ENCODE measurements at regions not wholly inside any gene's neighbourhood (a gene's known extent, or its start where the extent isn't known, plus 50 kb on each side); places are given as distances from the start of the nearest gene placed in this dataset.
A peak's percentile ranks its signal among the peaks of the same experiment; 100 is the strongest.

- peak; percentile 4 for DNase-seq
Observed at GRCh38 chr9:4382722-4383317, 83.0 kb upstream of the GLIS3 start.

DNA sequence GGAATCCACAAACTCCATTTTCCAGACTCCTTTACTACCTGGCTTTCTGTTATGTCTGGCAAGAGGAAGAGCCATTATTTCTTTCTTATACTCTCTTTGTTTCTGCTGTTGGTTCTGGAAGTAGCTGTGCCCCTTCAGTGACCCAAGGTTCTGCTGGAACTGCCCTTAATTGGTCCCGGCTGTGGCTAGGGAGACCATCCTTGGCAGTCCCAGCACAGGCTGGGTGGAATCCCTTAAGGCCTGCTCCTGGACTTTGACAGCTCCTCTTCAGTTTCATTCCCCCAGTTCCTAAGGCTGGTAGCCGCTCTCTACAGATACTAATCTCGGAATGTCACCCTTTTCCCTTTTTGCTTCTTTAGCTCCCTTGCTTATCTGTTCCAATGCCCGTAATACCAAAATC, 81.9 kb upstream of the GLIS3 start:
- DNase-seq, result no peak

- DNase-seq, result no peak
Observed at GRCh38 chr9:4380406-4380805, 80.5 kb upstream of the GLIS3 start.

DNA sequence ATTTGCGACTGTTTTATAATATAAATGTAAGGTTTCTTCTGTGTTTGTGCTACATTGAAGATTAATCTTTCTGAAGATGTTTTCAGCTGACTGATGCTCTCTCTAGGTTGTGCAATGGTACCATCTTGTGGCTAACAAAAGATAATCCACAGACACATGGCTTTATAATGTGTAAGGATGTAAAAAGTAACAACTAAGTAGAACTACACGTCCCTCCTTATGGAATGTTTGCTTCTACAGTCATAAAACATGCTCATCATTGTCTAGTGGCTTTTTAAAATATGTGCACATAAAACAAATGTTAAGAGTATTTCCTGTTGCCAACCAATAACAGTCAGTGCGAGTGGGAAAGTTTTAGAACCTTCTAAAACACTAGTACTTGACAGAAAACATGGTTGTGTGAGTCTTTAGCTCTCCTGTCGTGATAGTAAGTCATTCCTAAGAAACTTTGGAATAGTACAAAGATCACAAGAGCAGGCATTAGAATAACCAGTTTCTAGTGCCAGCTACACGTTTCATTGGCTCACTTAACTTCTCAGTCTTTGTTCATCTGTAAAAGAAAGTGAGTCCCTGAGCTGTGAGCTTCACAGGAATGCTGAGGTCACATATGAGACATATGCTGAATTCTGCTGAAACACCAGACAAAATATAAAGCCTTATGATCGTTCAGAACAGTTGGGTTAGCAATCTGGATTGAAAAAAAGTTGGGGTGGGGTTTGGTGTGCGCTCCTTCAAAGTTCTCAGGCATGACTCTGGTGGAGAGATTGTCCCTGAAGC, 75.7 kb upstream of the GLIS3 start:
- peak; percentile 28 for DNase-seq

GRCh38 chr9:4371108-4371507, 71.2 kb upstream of the GLIS3 start:
- no peak for DNase-seq

DNA sequence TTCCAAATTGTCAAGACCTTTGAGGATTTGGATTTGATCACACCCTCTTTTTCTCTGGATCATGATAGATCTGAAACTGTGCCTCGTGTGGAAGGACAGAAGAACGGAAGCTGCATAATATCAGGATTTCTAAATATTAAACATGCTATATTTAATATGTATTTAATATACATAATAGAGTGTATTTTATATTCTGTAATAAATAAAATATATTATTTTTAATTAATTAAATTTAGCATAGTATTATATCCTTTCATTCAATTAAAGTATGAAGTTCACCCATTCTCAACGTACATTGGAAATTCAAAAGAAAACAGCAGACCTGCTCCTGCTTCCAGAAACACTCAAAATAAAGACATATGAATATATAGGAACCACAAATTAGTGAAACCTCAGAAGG, 70.6 kb upstream of the GLIS3 start:
- DNase-seq, result no peak

- no peak for DNase-seq
Observed at GRCh38 chr9:4366591-4367330, 66.9 kb upstream of the GLIS3 start.

- no peak for DNase-seq
Observed at GRCh38 chr9:4365055-4365454, 65.2 kb upstream of the GLIS3 start.

DNA sequence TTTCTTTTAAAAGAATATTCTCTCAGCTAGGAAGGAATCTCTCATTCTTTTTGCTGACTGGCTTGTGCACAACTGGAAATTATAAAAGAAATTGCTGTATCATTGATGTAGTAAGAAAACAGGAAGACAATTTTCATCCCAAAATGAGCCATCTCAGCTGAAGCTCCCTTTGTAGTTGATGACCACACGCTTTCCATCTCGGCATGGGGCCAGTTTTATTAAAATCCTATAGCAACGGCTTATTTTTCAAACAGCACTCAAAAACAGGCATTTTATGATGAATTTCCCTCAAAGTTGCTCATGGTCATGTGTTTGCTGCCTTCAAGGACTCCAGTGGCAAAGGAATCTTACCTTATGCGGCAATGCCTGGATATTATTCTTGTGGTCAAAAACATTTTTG, 62.4 kb upstream of the GLIS3 start:
- DNase-seq, result no peak

GRCh38 chr9:4359016-4359415, 59.1 kb upstream of the GLIS3 start:
- no peak for DNase-seq

DNA sequence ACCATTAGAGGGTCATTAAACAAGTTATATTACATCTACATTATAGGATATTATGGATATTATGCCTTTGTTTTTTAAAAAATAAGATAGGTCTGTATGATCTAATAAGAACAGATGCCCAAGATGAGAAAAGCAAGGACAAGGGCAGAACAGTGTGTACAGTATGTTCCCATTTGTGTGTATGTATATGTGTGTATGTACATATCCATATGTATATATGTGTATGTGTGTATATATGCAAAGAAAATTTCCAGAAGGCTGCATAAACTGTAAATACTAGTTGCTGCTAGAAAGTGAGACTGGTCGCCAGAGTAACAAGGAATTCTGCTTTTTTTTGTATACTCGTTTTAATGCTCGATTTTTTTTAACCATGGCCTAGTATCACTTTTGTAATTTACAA, 58.1 kb upstream of the GLIS3 start:
- DNase-seq, result no peak

DNA sequence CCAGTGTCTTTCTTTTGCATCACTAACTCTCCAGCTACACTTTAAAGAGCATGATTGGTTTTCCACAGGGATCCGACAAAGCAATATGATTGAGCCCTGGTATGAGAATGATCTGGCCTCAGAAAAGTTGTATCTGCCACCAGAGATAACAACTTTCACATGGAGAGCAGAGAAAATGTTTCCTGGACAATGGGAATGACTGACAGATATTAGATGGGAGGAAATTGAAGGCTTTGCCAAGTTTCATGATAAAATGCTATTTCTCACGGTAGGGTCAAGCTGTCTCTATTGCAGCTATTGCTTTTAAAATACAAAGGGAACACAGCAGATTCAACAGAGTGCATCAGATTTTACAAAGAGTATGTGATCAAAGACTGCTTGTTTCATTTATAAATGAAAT, 56.4 kb upstream of the GLIS3 start:
- DNase-seq, result no peak

DNA sequence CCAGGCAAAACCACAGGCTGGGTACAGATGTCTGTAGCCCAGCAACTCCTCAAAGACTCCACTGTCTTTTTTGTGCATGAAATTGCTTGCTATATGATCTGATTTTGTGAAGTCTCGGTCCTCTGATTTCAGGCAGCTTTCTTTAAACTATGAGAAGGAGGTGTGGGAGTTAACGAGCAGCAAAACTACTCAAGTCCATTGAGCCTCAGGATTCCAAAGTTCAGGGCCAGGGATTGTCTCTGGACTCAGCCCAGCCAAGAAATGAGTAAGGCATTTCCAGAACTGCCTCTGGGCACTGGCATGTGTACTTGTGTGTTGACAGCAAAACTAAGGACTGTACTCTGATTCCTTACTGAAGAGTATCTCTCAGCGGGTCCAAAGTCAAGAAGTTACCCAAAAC, 53.4 kb upstream of the GLIS3 start:
- DNase-seq, result no peak

GRCh38 chr9:4349816-4350418, 50.0 kb upstream of the GLIS3 start:
- DNase-seq, result no peak
